NCI-H2029 (cell line): ENCODE measurements at regions not wholly inside any gene's neighbourhood (a gene's known extent, or its start where the extent isn't known, plus 50 kb on each side); places are given as distances from the start of the nearest gene placed in this dataset.
A peak's percentile ranks its signal among the peaks of the same experiment; 100 is the strongest.
"Not testable (repeated sequence)": the region's sequence is repeated elsewhere in the genome, so short reads cannot be mapped to it uniquely, and the experiment has no call there.

Source experiments
- DNase-seq: peaks from one replicate; lab custom pipeline; 2025; lab: John Stamatoyannopoulos, UW

DNA sequence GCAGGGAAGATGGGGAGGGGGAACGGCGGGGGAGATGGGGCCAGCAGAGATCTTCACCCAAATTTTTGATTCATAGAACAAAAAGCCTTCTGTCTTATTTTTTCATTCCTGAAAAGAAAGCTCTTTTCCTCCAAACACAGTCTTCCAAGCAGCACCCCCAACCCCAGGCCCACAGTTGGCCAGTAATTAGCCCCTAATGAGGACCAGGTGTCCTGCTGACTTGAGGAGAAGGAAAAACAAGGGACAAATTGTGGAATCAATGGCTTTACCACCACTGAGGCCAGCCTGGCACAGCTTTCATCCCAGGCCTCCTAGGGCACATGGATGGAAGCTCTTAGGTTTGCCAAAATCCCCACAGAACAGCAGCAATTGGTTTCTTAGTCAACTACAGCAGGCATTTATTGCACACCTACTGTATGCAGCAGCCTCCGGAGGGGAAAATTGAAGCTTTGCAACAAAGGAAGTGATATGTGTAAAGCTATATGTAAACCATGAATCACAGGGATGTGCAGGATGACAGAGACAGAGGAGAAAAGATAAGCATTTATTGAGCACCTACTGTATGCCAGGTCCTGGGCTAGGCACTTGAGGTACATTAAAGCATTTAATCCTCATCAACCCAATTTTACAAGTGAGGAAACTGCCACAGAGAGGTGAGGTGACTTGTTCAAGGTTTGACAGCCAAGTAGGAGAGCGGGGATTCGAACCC is 199.5 kb downstream of the TBC1D2B start:
- no peak for DNase-seq

- DNase-seq, result not testable (repeated sequence)
Observed at GRCh38 chr15:77876107-77876820, 201.2 kb downstream of the TBC1D2B start.

DNA sequence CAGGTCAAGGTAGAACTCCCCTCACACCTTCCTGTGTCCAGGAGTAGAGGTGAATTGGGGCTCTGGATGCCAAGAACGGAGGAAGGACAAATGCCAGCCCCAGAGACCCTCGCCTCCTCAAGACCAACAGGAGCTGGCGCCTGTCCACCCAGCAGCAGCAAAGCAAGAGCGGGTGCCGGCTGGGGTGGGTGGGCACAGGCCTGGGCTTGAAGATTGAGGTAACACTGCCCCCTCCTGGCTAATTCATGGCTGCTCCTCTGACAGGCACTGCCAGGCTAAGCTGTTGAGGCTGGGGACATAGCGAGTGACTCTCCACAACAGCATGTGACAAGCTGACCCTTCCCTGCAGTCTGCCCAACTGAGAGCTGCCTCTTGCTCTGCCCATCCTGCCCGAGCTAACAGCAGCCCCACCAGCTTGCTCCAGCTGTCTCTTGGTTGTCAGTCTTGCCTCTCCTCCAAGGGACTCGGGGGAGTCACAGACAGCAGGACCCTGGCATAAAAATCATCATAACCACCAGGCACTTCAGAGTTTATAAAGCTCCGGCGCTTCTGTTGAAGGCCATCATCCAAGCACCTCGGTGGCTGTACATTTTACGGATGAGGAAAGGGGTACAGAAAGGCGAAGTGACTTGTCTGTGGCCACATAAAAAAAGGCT is 202.3 kb downstream of the TBC1D2B start:
- DNase-seq, result not testable (repeated sequence)

DNA sequence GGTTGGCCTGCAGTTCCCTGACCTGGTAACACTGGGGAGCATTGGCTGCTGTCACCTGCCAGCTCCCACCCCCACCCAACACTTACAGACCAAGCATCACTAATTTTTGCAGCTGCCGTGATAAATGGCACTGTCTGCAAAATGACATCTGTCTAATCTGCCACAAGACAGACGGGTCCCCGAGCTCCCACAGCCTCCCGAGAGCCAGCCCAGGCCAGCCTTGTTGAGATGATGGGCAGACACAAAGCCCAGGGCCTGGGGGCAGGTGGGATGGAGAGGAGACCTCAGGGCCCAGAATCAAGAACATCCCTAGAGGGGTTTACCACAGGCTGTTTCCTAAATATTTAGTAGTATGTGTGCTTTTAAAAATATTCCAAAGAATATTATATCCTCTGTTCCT is 203.4 kb downstream of the TBC1D2B start:
- DNase-seq, result no peak

DNA sequence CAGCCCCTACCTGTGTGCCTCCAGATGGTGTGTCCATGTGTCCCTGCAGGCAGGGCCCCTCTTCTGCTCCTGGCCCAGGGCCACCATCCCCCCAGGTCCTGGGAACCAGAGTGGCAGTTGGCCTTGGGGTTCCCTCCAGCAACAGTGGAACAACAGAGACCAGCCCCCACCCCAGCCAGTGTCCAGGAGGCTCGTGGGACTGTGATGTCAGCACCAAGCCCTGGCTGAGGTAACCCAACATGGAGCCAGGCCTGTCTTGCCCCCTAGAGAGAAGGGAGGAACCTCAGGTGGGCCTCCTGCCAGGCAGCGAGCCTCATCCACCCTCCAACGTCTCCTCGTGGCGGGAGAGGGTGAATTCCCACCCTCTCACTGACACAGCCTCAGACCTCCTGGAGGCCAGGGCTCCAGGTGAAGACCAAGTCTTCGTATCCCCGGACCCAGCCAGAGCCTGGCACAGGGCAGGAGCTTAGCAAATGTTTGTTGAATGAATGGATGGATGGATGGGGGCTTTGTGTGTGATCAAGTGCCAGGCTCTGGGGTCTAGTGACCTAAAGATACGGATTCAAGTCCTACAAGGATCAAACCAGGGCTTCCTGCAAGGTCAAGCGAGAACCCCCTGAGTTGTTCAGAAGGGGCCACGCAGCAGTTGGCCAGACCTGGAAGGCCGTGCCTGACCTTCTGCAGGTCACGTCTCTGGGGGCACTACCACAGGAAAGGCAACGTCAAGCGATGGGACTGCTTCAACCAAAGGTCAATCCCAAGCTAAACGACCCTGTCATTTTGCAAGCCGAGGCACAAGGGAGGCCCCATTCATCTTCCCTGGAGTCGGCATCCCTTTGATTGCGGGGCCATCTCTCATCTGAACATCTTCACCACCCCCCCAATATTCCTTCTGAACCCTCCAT is 204.7 kb downstream of the TBC1D2B start:
- DNase-seq, result not testable (repeated sequence)

- DNase-seq, result no peak
Observed at GRCh38 chr15:77871852-77872371, 205.6 kb downstream of the TBC1D2B start.

DNA sequence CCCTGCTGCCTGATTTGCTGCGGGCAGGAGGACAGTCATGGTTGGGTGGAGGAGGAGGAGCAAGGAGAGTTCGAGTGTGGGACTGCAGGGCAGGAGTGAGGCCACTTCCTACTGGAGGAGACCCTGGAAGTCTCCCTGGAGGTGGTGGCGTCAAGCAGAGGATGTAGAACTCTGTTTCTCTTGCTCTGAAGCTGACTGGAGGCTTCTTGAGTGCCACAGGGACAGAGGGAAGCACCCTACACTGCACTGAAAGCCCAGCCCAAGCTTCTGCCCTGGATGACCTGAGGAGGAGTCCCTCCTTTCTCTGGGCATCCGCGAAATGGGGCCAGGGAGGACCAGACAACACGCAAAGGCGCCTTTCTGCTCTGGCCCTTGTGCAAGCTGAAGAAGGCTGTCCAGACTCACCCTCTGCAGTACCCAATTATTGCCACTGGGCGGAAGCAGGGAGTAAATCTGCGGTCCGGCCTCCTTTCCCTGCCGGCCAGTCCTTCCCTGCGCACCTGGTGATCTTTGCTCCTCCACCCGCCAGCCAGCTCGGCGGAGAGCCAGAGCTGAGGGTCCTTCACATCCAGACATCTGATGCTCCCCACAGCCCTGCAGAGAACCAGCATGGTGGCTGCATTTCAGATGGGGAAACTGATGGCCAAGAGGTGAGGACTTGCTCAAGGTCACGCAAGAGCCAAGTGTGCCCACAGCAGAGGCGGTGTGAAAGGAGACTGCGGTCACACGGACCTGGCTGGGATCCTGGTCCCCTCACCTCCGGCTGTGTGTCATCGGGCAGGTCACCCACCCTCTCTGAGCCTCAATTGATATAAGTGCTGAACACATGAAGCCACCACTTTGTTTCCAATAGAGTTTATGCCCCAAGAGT is 207.1 kb downstream of the TBC1D2B start:
- peak; percentile 13 for DNase-seq

- DNase-seq, result no peak
Observed at GRCh38 chr15:77869021-77869895, 208.3 kb downstream of the TBC1D2B start.

DNA sequence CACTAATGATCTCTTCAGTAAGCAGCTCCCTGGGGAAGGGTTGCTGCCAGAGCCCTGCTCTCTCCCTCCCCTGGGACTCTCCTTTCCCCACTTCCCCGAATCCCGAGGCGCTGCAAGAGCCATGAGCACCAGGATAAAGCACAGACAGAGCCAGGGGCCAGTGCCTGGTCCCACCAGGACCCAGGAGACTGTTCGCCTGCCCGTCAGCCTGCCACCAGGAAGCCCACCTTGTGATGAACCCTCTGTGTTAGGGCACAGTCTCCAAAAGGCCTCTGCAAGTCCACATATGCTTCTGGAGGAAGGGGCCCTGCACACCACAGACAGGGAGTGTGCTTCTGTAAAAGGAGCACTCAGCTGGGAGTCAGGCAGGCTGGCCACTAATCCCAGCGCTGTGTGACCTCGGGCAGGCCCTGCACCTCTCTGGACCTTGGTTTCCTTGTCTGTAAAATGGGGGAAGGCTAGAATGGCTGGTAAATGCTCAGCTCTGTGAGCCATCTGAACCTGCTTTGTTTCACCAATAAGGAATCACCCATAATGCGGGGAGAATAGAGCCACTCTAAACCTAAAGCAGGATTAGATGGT is 209.4 kb downstream of the TBC1D2B start:
- DNase-seq, result not testable (repeated sequence)

GRCh38 chr15:77867266-77868047 is 210.1 kb downstream of the TBC1D2B start:
- DNase-seq, result no peak

- DNase-seq, result no peak
Observed at GRCh38 chr15:77866596-77867125, 210.8 kb downstream of the TBC1D2B start.

GRCh38 chr15:77866186-77866585 is 211.3 kb downstream of the TBC1D2B start:
- no peak for DNase-seq

DNA sequence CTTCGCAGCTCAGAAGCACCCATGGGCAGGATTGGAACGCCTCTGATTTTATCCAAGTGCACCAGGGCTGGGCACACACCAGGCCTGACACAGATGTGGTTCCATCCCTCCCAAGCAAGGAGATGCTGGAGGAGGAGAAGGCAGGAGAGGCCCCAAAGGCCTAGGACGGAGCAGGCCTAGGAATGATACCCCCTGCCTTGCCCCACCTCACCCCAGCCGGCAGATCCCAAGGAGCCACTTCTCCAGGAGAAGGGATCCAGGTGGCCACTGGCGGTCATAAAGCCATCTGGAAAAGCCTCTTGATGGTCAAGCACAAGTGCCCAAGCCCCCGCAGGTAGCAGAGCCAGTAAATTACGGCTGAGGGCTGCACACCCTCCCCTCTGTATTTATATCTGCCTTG is 211.8 kb downstream of the TBC1D2B start:
- no peak for DNase-seq

GRCh38 chr15:77865106-77865610 is 212.4 kb downstream of the TBC1D2B start:
- no peak for DNase-seq

DNA sequence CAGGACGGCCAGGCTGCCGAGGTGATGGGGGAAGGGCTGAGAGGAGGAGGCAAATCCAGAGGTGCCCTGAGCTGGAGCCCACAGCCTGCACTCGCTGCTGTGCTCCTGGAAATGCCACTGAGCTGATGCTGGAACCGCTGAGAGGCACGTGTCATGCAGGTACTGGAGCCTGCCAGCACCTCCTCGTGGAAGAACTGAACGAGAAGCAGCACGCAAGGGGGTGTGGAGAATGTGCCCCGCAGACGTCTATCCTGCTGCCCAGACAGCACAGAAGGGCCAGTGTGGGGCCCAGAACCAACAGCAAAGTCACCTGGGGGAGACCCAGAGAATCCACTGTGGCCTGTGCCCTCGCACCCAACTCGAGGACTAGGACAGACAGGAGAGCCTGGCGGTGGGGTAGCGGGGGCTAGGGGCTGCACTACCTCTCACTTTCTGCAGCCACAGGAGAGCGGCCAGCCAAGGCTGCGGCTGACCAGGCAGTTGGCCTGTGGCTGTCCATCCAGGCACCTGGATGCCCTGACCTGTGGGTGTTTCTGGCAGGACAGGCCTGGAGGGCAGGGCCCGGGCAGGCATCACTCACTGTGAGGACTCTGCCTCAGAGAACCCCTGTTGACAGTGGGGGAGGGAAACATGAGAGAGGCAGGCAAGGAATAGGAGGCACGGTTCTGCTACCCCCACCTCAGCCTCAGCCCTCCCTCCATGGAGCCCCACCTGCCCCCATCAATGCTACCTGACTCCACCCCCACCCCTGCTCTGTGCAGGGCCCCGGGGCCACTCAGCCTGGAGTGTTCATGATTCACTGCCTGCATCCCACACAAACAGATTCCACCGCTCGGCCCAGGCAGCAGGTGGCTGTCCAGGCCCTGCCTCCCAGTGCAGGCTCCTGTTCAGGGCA is 213.1 kb downstream of the TBC1D2B start:
- no peak for DNase-seq

DNA sequence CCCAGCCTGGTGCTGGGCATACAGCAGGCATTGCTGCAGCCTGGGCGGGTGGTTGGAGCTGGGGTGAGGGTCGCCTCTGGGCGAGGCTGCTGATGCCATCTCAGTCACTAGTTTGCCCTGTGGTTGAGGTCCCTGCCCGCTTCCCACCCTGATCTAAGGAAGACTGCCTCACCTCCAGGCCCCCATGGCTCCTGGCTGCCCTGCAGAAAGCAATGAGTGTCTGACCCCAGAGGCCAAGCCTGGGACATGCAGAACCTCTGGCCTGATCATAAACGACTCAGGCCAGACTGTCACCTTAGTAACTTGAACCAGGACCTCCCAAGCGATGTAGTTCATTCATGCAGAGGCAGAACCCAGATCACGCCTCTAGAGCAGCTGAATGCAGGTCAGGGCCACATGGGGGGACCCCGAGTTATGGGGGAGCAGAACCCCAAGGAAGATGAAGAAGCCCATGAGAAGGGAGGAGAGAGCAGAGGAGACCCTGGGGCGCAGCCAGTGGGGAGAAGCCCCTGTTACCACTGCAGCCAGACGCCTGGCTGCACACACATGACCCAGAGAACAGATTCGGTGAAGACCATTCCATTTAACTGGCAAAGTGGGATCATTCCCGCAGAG is 213.9 kb downstream of the TBC1D2B start:
- no peak for DNase-seq
